ENCODE measurements at regions not wholly inside any gene's neighbourhood (a gene's known extent, or its start where the extent isn't known, plus 50 kb on each side); places are given as distances from the start of the nearest gene placed in this dataset.

DNA sequence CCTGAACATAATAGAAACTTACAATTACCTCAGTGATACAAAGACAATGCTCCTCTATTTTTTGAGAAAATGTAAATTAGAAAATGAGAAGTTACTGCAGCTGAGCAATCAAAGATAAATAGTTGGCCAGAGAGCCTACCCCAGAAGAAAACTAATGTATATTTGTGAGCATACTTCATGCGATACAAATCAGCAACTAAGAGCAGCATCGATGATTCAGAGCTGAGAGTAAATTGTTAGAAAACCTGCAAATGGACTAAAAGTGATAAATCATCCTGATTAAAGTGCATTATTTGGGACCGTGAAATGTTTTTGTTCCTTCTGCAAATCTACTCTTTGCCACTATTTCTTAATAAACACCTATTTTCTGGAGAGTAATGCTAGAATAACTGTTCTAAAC, 285.7 kb downstream of the PPP1R3A start:
- TF ChIP-seq, protein P1, sequence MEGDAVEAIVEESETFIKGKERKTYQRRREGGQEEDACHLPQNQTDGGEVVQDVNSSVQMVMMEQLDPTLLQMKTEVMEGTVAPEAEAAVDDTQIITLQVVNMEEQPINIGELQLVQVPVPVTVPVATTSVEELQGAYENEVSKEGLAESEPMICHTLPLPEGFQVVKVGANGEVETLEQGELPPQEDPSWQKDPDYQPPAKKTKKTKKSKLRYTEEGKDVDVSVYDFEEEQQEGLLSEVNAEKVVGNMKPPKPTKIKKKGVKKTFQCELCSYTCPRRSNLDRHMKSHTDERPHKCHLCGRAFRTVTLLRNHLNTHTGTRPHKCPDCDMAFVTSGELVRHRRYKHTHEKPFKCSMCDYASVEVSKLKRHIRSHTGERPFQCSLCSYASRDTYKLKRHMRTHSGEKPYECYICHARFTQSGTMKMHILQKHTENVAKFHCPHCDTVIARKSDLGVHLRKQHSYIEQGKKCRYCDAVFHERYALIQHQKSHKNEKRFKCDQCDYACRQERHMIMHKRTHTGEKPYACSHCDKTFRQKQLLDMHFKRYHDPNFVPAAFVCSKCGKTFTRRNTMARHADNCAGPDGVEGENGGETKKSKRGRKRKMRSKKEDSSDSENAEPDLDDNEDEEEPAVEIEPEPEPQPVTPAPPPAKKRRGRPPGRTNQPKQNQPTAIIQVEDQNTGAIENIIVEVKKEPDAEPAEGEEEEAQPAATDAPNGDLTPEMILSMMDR (IDR thresholded peaks at IDR 0.05), result no peak
- TF ChIP-seq EZH2phosphoT487 (IDR thresholded peaks at IDR 0.05) (no peak), EZH2 (IDR thresholded peaks at IDR 0.05) (no peak)
